Neural cell (in vitro differentiated cells): ENCODE measurements at regions not wholly inside any gene's neighbourhood (a gene's known extent, or its start where the extent isn't known, plus 50 kb on each side); places are given as distances from the start of the nearest gene placed in this dataset.

Source experiments
- EP300 ChIP-seq: fragments of 450-650 bp; conservative IDR thresholded peaks from 2 replicates; pipeline ENCODE4 v1.6.1; 2014; ENCODE audit warnings: antibody characterized with exemption, mild to moderate bottlenecking, moderate library complexity; ENCODE audit not compliant: poor library complexity, severe bottlenecking
- EZH2 ChIP-seq: fragments of 200-600, 300-800 bp; shearing (Covaris generic), sonication (generic); IDR thresholded peaks from 2 replicates; pipeline ENCODE4 v1.6.1; 2014; ENCODE audit warnings: antibody characterized with exemption, low read length, borderline replicate concordance, mild to moderate bottlenecking; ENCODE audit not compliant: insufficient read depth, poor library complexity, severe bottlenecking
- MXI1 ChIP-seq: fragments of 450-650 bp; conservative IDR thresholded peaks from 2 replicates; pipeline ENCODE4 v1.6.1; 2014; ENCODE audit warnings: antibody characterized with exemption, mild to moderate bottlenecking; ENCODE audit not compliant: poor library complexity, severe bottlenecking
- POLR2AphosphoS5 ChIP-seq: IDR thresholded peaks from 2 replicates; pipeline ENCODE4 v1.6.1; 2012
- RAD21 ChIP-seq: fragments of 450-650 bp; conservative IDR thresholded peaks from 2 replicates; pipeline ENCODE4 v1.6.1; 2014; ENCODE audit warnings: antibody characterized with exemption, mild to moderate bottlenecking, moderate library complexity
- SMC3 ChIP-seq: fragments of 450-650 bp; conservative IDR thresholded peaks from 2 replicates; pipeline ENCODE4 v1.6.1; 2014; ENCODE audit warnings: antibody characterized with exemption, mild to moderate bottlenecking, moderate library complexity; ENCODE audit not compliant: poor library complexity
- TAF1 ChIP-seq: IDR thresholded peaks from 2 replicates; pipeline ENCODE4 v1.6.1; 2012; ENCODE audit warnings: low read depth
- TF ChIP-seq, protein P1 (sequence below): fragments of 450-650 bp; IDR thresholded peaks from 2 replicates; pipeline ENCODE4 v1.5.1; 2014; ENCODE audit warnings: antibody characterized with exemption, mild to moderate bottlenecking, moderate library complexity; ENCODE audit not compliant: poor library complexity, severe bottlenecking
- TF ChIP-seq, protein P2 (sequence below): IDR thresholded peaks from 2 replicates; pipeline ENCODE4 v1.6.1; 2012; ENCODE audit warnings: borderline replicate concordance

DNA sequence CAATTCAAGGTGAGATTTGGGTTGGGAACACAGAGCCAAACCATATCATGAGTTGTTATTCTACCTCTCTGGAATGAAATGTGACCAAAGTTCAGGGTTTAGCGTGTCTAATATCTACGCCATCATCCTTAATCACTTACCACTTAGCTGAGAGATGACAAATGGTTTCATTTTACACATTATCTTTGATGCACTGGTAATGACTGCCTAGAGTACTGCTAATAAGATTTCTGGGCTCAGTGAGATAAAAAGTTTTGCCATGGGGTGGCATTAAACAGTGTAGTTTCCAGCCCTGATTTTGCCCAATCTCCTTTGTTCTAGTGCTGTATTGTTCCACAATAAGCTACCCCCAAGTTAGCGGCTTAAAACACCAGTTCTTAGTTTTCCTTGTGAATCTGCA is 367.2 kb downstream of the MLLT3 start:
- TF ChIP-seq, protein P1, sequence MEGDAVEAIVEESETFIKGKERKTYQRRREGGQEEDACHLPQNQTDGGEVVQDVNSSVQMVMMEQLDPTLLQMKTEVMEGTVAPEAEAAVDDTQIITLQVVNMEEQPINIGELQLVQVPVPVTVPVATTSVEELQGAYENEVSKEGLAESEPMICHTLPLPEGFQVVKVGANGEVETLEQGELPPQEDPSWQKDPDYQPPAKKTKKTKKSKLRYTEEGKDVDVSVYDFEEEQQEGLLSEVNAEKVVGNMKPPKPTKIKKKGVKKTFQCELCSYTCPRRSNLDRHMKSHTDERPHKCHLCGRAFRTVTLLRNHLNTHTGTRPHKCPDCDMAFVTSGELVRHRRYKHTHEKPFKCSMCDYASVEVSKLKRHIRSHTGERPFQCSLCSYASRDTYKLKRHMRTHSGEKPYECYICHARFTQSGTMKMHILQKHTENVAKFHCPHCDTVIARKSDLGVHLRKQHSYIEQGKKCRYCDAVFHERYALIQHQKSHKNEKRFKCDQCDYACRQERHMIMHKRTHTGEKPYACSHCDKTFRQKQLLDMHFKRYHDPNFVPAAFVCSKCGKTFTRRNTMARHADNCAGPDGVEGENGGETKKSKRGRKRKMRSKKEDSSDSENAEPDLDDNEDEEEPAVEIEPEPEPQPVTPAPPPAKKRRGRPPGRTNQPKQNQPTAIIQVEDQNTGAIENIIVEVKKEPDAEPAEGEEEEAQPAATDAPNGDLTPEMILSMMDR, result no peak
- no peak for TF ChIP-seq EZH2
- TF ChIP-seq, protein P2, sequence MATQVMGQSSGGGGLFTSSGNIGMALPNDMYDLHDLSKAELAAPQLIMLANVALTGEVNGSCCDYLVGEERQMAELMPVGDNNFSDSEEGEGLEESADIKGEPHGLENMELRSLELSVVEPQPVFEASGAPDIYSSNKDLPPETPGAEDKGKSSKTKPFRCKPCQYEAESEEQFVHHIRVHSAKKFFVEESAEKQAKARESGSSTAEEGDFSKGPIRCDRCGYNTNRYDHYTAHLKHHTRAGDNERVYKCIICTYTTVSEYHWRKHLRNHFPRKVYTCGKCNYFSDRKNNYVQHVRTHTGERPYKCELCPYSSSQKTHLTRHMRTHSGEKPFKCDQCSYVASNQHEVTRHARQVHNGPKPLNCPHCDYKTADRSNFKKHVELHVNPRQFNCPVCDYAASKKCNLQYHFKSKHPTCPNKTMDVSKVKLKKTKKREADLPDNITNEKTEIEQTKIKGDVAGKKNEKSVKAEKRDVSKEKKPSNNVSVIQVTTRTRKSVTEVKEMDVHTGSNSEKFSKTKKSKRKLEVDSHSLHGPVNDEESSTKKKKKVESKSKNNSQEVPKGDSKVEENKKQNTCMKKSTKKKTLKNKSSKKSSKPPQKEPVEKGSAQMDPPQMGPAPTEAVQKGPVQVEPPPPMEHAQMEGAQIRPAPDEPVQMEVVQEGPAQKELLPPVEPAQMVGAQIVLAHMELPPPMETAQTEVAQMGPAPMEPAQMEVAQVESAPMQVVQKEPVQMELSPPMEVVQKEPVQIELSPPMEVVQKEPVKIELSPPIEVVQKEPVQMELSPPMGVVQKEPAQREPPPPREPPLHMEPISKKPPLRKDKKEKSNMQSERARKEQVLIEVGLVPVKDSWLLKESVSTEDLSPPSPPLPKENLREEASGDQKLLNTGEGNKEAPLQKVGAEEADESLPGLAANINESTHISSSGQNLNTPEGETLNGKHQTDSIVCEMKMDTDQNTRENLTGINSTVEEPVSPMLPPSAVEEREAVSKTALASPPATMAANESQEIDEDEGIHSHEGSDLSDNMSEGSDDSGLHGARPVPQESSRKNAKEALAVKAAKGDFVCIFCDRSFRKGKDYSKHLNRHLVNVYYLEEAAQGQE, result no peak
- no peak for TF ChIP-seq MXI1
- no peak for TF ChIP-seq TAF1
- TF ChIP-seq EP300, result no peak
- no peak for TF ChIP-seq POLR2AphosphoS5
- no peak for TF ChIP-seq RAD21
- TF ChIP-seq SMC3, result no peak
